ENCODE measurements at regions not wholly inside any gene's neighbourhood (a gene's known extent, or its start where the extent isn't known, plus 50 kb on each side); places are given as distances from the start of the nearest gene placed in this dataset.

- no peak for TF ChIP-seq POLR2AphosphoS5 (IDR thresholded peaks at IDR 0.05; ENCODE audit: low read depth, low read length)
- TF ChIP-seq REST (IDR thresholded peaks at IDR 0.05; ENCODE audit: insufficient read depth in 1 of 2, low read depth in 2 of 2, low read length in 2 of 2) = no peak
These were observed 96.8 kb upstream of the PCBD1 start for GRCh38 chr10:70984986-70985722.

Data from PFSK-1 (cell line).